Stomach (tissue), 8 donors: ENCODE measurements at regions not wholly inside any gene's neighbourhood (a gene's known extent, or its start where the extent isn't known, plus 50 kb on each side); places are given as distances from the start of the nearest gene placed in this dataset.

Source experiments
- DNase-seq, 2 donors: peaks; one replicate each; pipeline versions ENCODE4 v3.0.0 to v3.0.0-alpha.2; 2013 to 2019
- H3K27ac ChIP-seq, 5 donors: fragments of 200-600 bp in 4 of 5; sonication (generic) in 4 of 5; one replicate each; pipeline ENCODE4 v1.5.1; 2013 to 2019; ENCODE audit warnings: mild to moderate bottlenecking in 1 of 5, moderate library complexity in 1 of 5
- H3K27me3 ChIP-seq, 3 donors: fragments of 200-600 bp; sonication (generic); one replicate each; pipeline ENCODE4 v1.5.1; 2017 to 2019; ENCODE audit warnings: mixed run types in 1 of 3
- H3K36me3 ChIP-seq, 4 donors: fragments of 200-600 bp; sonication (generic); 1 replicate in 3 of 4; 2 replicates in 1 of 4; pipeline ENCODE4 v1.5.1; 2016 to 2019
- H3K4me1 ChIP-seq, 4 donors: fragments of 200-600 bp; sonication (generic); one replicate each; pipeline ENCODE4 v1.5.1; 2016 to 2019
- H3K4me3 ChIP-seq, 4 donors: fragments of 200-600 bp; sonication (generic) in 3 of 4; one replicate each; pipeline ENCODE4 v1.5.1; 2016 to 2019; ENCODE audit warnings: mild to moderate bottlenecking in 1 of 4
- H3K9me3 ChIP-seq, 4 donors: fragments of 200-600 bp; sonication (generic); one replicate each; pipeline ENCODE4 v1.5.1; 2016 to 2019
- CTCF ChIP-seq, 7 experiments: fragments of 450-650 bp in 4 of 7; fragments of 200-600 bp in 3 of 7; sonication (generic) in 3 of 7; IDR thresholded peaks; one replicate each; pipeline ENCODE4 v1.5.1; 2016 to 2019; ENCODE audit warnings: antibody characterized with exemption in 7 of 7, control low read depth in 2 of 7, mild to moderate bottlenecking in 1 of 7
- EP300 ChIP-seq: sonication (generic); formaldehyde crosslinking; IDR thresholded peaks from one replicate; pipeline ENCODE4 v1.6.1; 2017; ENCODE audit warnings: antibody characterized with exemption
- POLR2A ChIP-seq, 4 donors: fragments of 450-650 bp; IDR thresholded peaks; one replicate each; pipeline ENCODE4 v1.6.1; 2016; ENCODE audit warnings: antibody characterized with exemption in 4 of 4, control low read depth in 2 of 4, mild to moderate bottlenecking in 1 of 4, moderate library complexity in 1 of 4
- POLR2AphosphoS5 ChIP-seq, 3 donors: sonication (generic); formaldehyde crosslinking; IDR thresholded peaks; one replicate each; pipeline ENCODE4 v1.6.1; 2016; ENCODE audit warnings: antibody characterized with exemption in 3 of 3
- WGBS, 5 donors: extraction: QIAGEN DNeasy Blood & Tissue Kit in 3 of 5; methylation state at CpG; one replicate each; pipeline versions ENCODE4 v1.1.5 to v1.1.7; 2013 to 2018; 5-methylcytosine and 5-hydroxymethylcytosine counted together
- intact Hi-C: fragments of 100-400 bp; cut with DNase I; formaldehyde crosslinking; loops from one replicate; pipeline ENCODE4 v1.15.1; 2023; ENCODE audit warnings: low total_unique reads
- donor health status: healthy with polysubstance abuse.
- donor health status: Bipolar disorder and iron deficiency.
- donor health status: healthy.

GRCh38 chr2:145957929-145958328, 1438.0 kb upstream of the ZEB2 start:
- TF ChIP-seq POLR2AphosphoS5 (IDR thresholded peaks at IDR 0.05): no peak
- TF ChIP-seq EP300: no peak
- no peak for TF ChIP-seq POLR2A (IDR thresholded peaks at IDR 0.05)
- no peak for TF ChIP-seq CTCF (IDR thresholded peaks at IDR 0.05)
- Histone ChIP-seq H3K27ac (no peak overlapping the region), H3K9me3 (peaks cover 0 to 52% (median 29%) of the 10 kb centered on the region in 4 donors), H3K4me3 (no peak overlapping the region), H3K4me1 (no peaks in the 10 kb centered on the region), H3K36me3 (no peaks in the 10 kb centered on the region), H3K27me3 (no peaks in the 10 kb centered on the region)
- WGBS, 5 donors: 0% methylated on average over 1 of the region's 1 CpG
- DNase-seq: no peak
- intact Hi-C loops: no loop called here

GRCh38 chr2:145939949-145940348, 1420.0 kb upstream of the ZEB2 start:
- H3K4me3 ChIP-seq: no peak overlapping the region

GRCh38 chr2:145935016-145935415, 1415.1 kb upstream of the ZEB2 start:
- no peak for DNase-seq
- 76 to 87% (median 85%) methylated on average over 4 of the region's 4 CpGs for WGBS, 5 donors
- Histone ChIP-seq H3K4me1 (no peaks in the 10 kb centered on the region), H3K36me3 (no peaks in the 10 kb centered on the region), H3K4me3 (no peak overlapping the region), H3K9me3 (no peaks in the 10 kb centered on the region), H3K27ac (no peak overlapping the region), H3K27me3 (no peaks in the 10 kb centered on the region)
- intact Hi-C loops: no loop called here
- no peak for TF ChIP-seq POLR2AphosphoS5 (IDR thresholded peaks at IDR 0.05)
- TF ChIP-seq EP300: no peak
- TF ChIP-seq CTCF (IDR thresholded peaks at IDR 0.05): no peak

More at GRCh38 chr2:145939949-145940348, 1420.0 kb upstream of the ZEB2 start:
- intact Hi-C loops: no loop called here
- H3K27ac ChIP-seq: no peak overlapping the region
- TF ChIP-seq POLR2AphosphoS5 (IDR thresholded peaks at IDR 0.05) (no peak), POLR2A (IDR thresholded peaks at IDR 0.05) (no peak), CTCF (IDR thresholded peaks at IDR 0.05) (no peak), EP300 (no peak)
- DNase-seq: no peak
- 11 to 43% (median 38%) methylated on average over 1 of the region's 1 CpG for WGBS, 5 donors
- H3K4me1 ChIP-seq: no peaks in the 10 kb centered on the region
- no peaks in the 10 kb centered on the region for H3K27me3 ChIP-seq
- H3K9me3 ChIP-seq: peaks cover 0 to 8% (median 0%) of the 10 kb centered on the region in 4 donors
- no peaks in the 10 kb centered on the region for H3K36me3 ChIP-seq

GRCh38 chr2:145931781-145932395, 1412.0 kb upstream of the ZEB2 start:
- Histone ChIP-seq H3K36me3 (no peaks in the 10 kb centered on the region), H3K4me3 (no peak overlapping the region), H3K27me3 (no peaks in the 10 kb centered on the region), H3K27ac (no peak overlapping the region), H3K9me3 (no peaks in the 10 kb centered on the region), H3K4me1 (peaks cover 0 to 9% (median 0%) of the 10 kb centered on the region in 4 donors)
- TF ChIP-seq POLR2AphosphoS5 (IDR thresholded peaks at IDR 0.05): no peak
- no peak for TF ChIP-seq EP300
- TF ChIP-seq POLR2A (IDR thresholded peaks at IDR 0.05): no peak
- no peak for TF ChIP-seq CTCF (IDR thresholded peaks at IDR 0.05)
- DNase-seq: peak in 1 of 2 donors; percentile 11
- intact Hi-C loops: no loop called here
- WGBS, 5 donors: 66 to 77% (median 71%) methylated on average over 2 of the region's 2 CpGs
